ENCODE measurements at regions not wholly inside any gene's neighbourhood (a gene's known extent, or its start where the extent isn't known, plus 50 kb on each side); places are given as distances from the start of the nearest gene placed in this dataset.

GRCh38 chr2:71780162-71780561 is 326.8 kb downstream of the DYSF start:
- no peak for TF ChIP-seq EZH2 (IDR thresholded peaks at IDR 0.05; ENCODE audit: insufficient read depth, poor library complexity, severe bottlenecking)
- TF ChIP-seq EZH2phosphoT487 (IDR thresholded peaks at IDR 0.05; ENCODE audit: insufficient read depth, low read depth), result no peak

Data from GM23248 (cell line).